Breast epithelium (tissue), 4 donors: ENCODE measurements at regions not wholly inside any gene's neighbourhood (a gene's known extent, or its start where the extent isn't known, plus 50 kb on each side); places are given as distances from the start of the nearest gene placed in this dataset.
A peak's percentile ranks its signal among the peaks of the same experiment; 100 is the strongest.

Experiments
- DNase-seq, 2 donors: peaks; one replicate each; pipeline ENCODE4 v3.0.0-alpha.2; 2019; ENCODE audit warnings: low spot score in 2 of 2
- H3K27ac ChIP-seq, 2 donors: fragments of 200-600 bp; sonication (generic) in 1 of 2; one replicate each; pipeline ENCODE4 v1.5.1; 2016 to 2019; ENCODE audit warnings: mild to moderate bottlenecking in 1 of 2
- H3K27me3 ChIP-seq, 2 donors: fragments of 200-600 bp; sonication (generic) in 1 of 2; one replicate each; pipeline versions ENCODE4 v1.5.1 to v1.6.0; 2017 to 2019; ENCODE audit warnings: control low read depth in 1 of 2, mild to moderate bottlenecking in 1 of 2
- H3K36me3 ChIP-seq: fragments of 200-600 bp; one replicate; pipeline ENCODE4 v1.5.1; 2019
- H3K4me1 ChIP-seq, 2 donors: fragments of 200-600 bp; sonication (generic); one replicate each; pipeline ENCODE4 v1.5.1; 2016 to 2019; ENCODE audit warnings: control low read depth in 1 of 2
- H3K4me3 ChIP-seq, 3 donors: fragments of 200-600 bp; sonication (generic); 1 replicate in 2 of 3; 2 replicates in 1 of 3; pipeline ENCODE4 v1.5.1; 2016 to 2019; ENCODE audit warnings: mild to moderate bottlenecking in 3 of 3, moderate library complexity in 2 of 3
- H3K9me3 ChIP-seq, 2 donors: fragments of 200-600 bp; sonication (generic) in 1 of 2; one replicate each; pipeline ENCODE4 v1.5.1; 2016 to 2019; ENCODE audit warnings: control low read depth in 1 of 2
- CTCF ChIP-seq, 3 donors: fragments of 450-650 bp; IDR thresholded peaks; one replicate each; pipeline ENCODE4 v1.5.1; 2016 to 2017; ENCODE audit warnings: antibody characterized with exemption in 3 of 3, mild to moderate bottlenecking in 3 of 3, moderate library complexity in 3 of 3
- POLR2A ChIP-seq: fragments of 450-650 bp; IDR thresholded peaks from one replicate; pipeline ENCODE4 v1.6.1; 2016; ENCODE audit warnings: antibody characterized with exemption, mild to moderate bottlenecking, moderate library complexity
- POLR2AphosphoS5 ChIP-seq, 3 donors: sonication (generic); formaldehyde crosslinking; IDR thresholded peaks; one replicate each; pipeline ENCODE4 v1.6.1; 2017; ENCODE audit warnings: antibody characterized with exemption in 3 of 3
- intact Hi-C: fragments of 100-400 bp; cut with DNase I; formaldehyde crosslinking; loops from one replicate; pipeline ENCODE4 v1.15.1; 2023; ENCODE audit warnings: low total_unique reads

GRCh38 chr22:47292546-47293320 lies 530.3 kb downstream of the TBC1D22A start:
- no peak for TF ChIP-seq CTCF (IDR thresholded peaks at IDR 0.05)
- TF ChIP-seq POLR2AphosphoS5 (IDR thresholded peaks at IDR 0.05): no peak
- TF ChIP-seq POLR2A: no peak
- Histone ChIP-seq H3K27ac (no peak overlapping the region), H3K4me1 (no peaks in the 10 kb centered on the region), H3K9me3 (no peaks in the 10 kb centered on the region), H3K36me3 (no peaks in the 10 kb centered on the region), H3K4me3 (no peak overlapping the region), H3K27me3 (peaks cover 0 to 43% of the 10 kb centered on the region in 2 donors)
- DNase-seq: peak in 1 of 2 donors; percentile 27
- intact Hi-C loops: no loop called here

- Histone ChIP-seq H3K4me1 (no peaks in the 10 kb centered on the region), H3K27me3 (peaks cover 0 to 40% of the 10 kb centered on the region in 2 donors), H3K4me3 (no peak overlapping the region), H3K27ac (no peak overlapping the region), H3K36me3 (no peaks in the 10 kb centered on the region), H3K9me3 (no peaks in the 10 kb centered on the region)
- peak in 1 of 2 donors; percentile 27 for DNase-seq
- intact Hi-C loops: no loop called here
- TF ChIP-seq CTCF (IDR thresholded peaks at IDR 0.05) (no peak), POLR2AphosphoS5 (IDR thresholded peaks at IDR 0.05) (no peak), POLR2A (no peak)
Observed at GRCh38 chr22:47291565-47292495, 529.4 kb downstream of the TBC1D22A start.

- peaks cover 0 to 38% of the 10 kb centered on the region in 2 donors for H3K27me3 ChIP-seq
- intact Hi-C loops: no loop called here
- H3K4me3 ChIP-seq: no peak overlapping the region
- H3K27ac ChIP-seq: no peak overlapping the region
- H3K4me1 ChIP-seq: no peaks in the 10 kb centered on the region
- no peaks in the 10 kb centered on the region for H3K9me3 ChIP-seq
- DNase-seq: peak in 1 of 2 donors; percentile 35
- TF ChIP-seq POLR2A (no peak), CTCF (IDR thresholded peaks at IDR 0.05) (no peak), POLR2AphosphoS5 (IDR thresholded peaks at IDR 0.05) (no peak)
- H3K36me3 ChIP-seq: no peaks in the 10 kb centered on the region
Observed at GRCh38 chr22:47290706-47291430, 528.4 kb downstream of the TBC1D22A start.

GRCh38 chr22:47289336-47289985 lies 527.0 kb downstream of the TBC1D22A start:
- no peak for TF ChIP-seq POLR2AphosphoS5 (IDR thresholded peaks at IDR 0.05)
- TF ChIP-seq CTCF (IDR thresholded peaks at IDR 0.05): no peak
- no peak for TF ChIP-seq POLR2A
- Histone ChIP-seq H3K27ac (no peak overlapping the region), H3K4me1 (no peaks in the 10 kb centered on the region), H3K27me3 (peaks cover 0 to 25% of the 10 kb centered on the region in 2 donors), H3K9me3 (no peaks in the 10 kb centered on the region), H3K4me3 (no peak overlapping the region), H3K36me3 (no peaks in the 10 kb centered on the region)
- DNase-seq: peak in 1 of 2 donors; percentile 30
- intact Hi-C loops: no loop called here
